ENCODE measurements at regions not wholly inside any gene's neighbourhood (a gene's known extent, or its start where the extent isn't known, plus 50 kb on each side); places are given as distances from the start of the nearest gene placed in this dataset.

DNA sequence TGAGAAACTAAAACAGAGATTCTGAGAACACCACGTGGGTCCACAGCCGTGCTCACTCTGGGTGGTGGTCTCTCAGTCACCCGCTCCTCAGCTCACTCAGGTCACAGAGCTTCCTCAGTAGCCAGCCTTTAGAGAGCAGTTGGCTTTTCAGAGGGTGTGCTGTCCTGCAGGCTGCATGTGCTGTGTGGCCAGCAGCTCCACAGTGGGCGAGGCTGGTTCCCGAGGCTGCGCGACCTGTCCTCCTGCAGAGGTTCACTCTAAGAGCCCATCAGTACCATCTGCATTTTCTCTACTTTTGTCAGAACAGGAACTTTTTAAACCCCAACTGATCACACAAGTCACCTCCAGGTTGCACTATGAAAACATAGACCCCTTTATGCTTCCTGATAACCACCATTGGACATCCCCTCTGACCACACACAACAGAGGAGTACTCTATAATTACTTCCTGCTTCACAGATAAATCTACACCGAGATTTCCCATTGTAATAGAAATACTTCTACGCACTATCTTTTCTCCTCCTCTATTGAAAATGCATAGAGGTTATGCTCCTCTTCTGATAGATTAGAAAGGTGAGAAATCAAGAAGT lies 93.1 kb downstream of the GYPC start:
- TF ChIP-seq, protein P1, sequence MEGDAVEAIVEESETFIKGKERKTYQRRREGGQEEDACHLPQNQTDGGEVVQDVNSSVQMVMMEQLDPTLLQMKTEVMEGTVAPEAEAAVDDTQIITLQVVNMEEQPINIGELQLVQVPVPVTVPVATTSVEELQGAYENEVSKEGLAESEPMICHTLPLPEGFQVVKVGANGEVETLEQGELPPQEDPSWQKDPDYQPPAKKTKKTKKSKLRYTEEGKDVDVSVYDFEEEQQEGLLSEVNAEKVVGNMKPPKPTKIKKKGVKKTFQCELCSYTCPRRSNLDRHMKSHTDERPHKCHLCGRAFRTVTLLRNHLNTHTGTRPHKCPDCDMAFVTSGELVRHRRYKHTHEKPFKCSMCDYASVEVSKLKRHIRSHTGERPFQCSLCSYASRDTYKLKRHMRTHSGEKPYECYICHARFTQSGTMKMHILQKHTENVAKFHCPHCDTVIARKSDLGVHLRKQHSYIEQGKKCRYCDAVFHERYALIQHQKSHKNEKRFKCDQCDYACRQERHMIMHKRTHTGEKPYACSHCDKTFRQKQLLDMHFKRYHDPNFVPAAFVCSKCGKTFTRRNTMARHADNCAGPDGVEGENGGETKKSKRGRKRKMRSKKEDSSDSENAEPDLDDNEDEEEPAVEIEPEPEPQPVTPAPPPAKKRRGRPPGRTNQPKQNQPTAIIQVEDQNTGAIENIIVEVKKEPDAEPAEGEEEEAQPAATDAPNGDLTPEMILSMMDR (IDR thresholded peaks at IDR 0.05 in 2 of 3, conservative IDR thresholded peaks at IDR 0.05 in 1 of 3; ENCODE audit: borderline replicate concordance in 1 of 3, insufficient read depth in 1 of 3, low read depth in 2 of 3, low read length in 2 of 3), result no peak
- TF ChIP-seq, protein P2, sequence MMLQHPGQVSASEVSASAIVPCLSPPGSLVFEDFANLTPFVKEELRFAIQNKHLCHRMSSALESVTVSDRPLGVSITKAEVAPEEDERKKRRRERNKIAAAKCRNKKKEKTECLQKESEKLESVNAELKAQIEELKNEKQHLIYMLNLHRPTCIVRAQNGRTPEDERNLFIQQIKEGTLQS (IDR thresholded peaks at IDR 0.05), result no peak
- no peak for TF ChIP-seq CBX3 (IDR thresholded peaks at IDR 0.05; ENCODE audit: low read depth)
